Progenitor cell of endocrine pancreas (in vitro differentiated cells): ENCODE measurements at regions not wholly inside any gene's neighbourhood (a gene's known extent, or its start where the extent isn't known, plus 50 kb on each side); places are given as distances from the start of the nearest gene placed in this dataset.

ENCODE experiments used
- DNase-seq: peaks from one replicate; pipeline ENCODE4 v3.0.0; 2021; ENCODE audit warnings: low spot score; ENCODE audit not compliant: unreplicated experiment
- H3K27ac Mint-ChIP-seq: 2 replicates; pipeline ENCODE4 v1.8.0; 2021; ENCODE audit warnings: mild to moderate bottlenecking, moderate library complexity, mixed read lengths
- H3K27me3 Mint-ChIP-seq: 2 replicates; pipeline ENCODE4 v1.8.0; 2021; ENCODE audit warnings: mixed read lengths
- H3K36me3 Mint-ChIP-seq: 2 replicates; pipeline ENCODE4 v1.8.0; 2022; ENCODE audit warnings: mixed read lengths; ENCODE audit not compliant: insufficient read depth
- H3K4me1 Mint-ChIP-seq: 2 replicates; pipeline ENCODE4 v1.8.0; 2021; ENCODE audit warnings: low read depth, mixed read lengths
- H3K4me3 Mint-ChIP-seq: 2 replicates; pipeline ENCODE4 v1.8.0; 2021; ENCODE audit warnings: low read depth, mild to moderate bottlenecking, moderate library complexity, mixed read lengths
- H3K9me3 Mint-ChIP-seq: 2 replicates; pipeline ENCODE4 v1.8.0; 2021; ENCODE audit warnings: low read depth, mixed read lengths
- CTCF ChIP-seq: fragments of 200-600 bp; sonication (generic); IDR thresholded peaks from one replicate; pipeline ENCODE4 v1.5.0; 2021; ENCODE audit warnings: antibody characterized with exemption, mild to moderate bottlenecking; ENCODE audit not compliant: unreplicated experiment

GRCh38 chr11:134585666-134586610, 173.9 kb upstream of the B3GAT1 start:
- no peak for TF ChIP-seq CTCF
- Mint-ChIP-seq H3K27ac (no peak overlapping the region), H3K4me3 (no peak overlapping the region), H3K27me3 (peaks cover 25% of the 10 kb centered on the region), H3K4me1 (peaks cover 26% of the 10 kb centered on the region), H3K9me3 (no peaks in the 10 kb centered on the region), H3K36me3 (no peaks in the 10 kb centered on the region)
- no peak for DNase-seq

DNA sequence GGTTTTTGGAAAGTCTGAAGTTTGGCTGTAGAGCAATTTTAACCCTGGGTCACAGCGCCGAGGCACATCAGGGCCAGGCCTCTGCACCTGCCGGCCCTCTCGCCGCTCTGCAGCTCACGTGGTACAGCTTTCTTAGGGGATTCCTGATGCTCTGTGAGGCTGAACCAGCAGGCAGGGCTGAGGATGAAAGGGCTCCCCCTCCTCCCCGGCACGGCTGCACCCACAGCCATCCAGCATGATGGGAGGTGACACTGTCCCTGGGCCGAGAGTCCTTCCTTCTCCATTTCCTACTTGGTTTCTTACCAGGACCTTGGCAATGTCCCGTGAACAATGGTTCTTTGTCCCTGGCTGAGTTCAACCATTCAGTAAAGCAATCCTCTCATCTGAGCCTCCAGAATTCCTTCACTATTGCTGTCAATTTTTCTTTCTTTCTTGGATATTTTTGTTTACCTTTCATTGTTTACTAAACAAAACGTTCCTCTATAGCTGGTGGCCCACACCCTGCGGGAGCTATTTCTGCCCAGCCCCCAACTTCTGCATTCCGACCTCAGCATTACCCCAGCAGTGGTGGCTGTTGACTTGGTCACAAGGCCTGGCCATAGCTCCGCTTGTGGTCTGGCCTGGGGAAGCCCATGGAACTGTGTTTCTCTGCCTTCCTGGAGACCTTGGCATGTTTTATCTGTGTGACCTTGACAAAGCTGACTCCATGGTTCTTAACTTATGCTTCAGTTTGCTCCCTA, 172.8 kb upstream of the B3GAT1 start:
- peaks cover 29% of the 10 kb centered on the region for H3K4me1 Mint-ChIP-seq
- H3K27me3 Mint-ChIP-seq: peaks cover 23% of the 10 kb centered on the region
- no peaks in the 10 kb centered on the region for H3K36me3 Mint-ChIP-seq
- no peak for DNase-seq
- no peak overlapping the region for H3K27ac Mint-ChIP-seq
- no peaks in the 10 kb centered on the region for H3K9me3 Mint-ChIP-seq
- no peak overlapping the region for H3K4me3 Mint-ChIP-seq
- TF ChIP-seq CTCF: no peak

- H3K36me3 Mint-ChIP-seq: no peaks in the 10 kb centered on the region
- H3K4me3 Mint-ChIP-seq: no peak overlapping the region
- H3K27ac Mint-ChIP-seq: no peak overlapping the region
- TF ChIP-seq CTCF: no peak
- peaks cover 18% of the 10 kb centered on the region for H3K27me3 Mint-ChIP-seq
- peaks cover 31% of the 10 kb centered on the region for H3K4me1 Mint-ChIP-seq
- no peak for DNase-seq
- H3K9me3 Mint-ChIP-seq: no peaks in the 10 kb centered on the region
Observed at GRCh38 chr11:134584001-134584561, 172.0 kb upstream of the B3GAT1 start.

- no peak overlapping the region for H3K4me3 Mint-ChIP-seq
- no peaks in the 10 kb centered on the region for H3K36me3 Mint-ChIP-seq
- H3K4me1 Mint-ChIP-seq: peaks cover 31% of the 10 kb centered on the region
- no peaks in the 10 kb centered on the region for H3K9me3 Mint-ChIP-seq
- H3K27me3 Mint-ChIP-seq: peaks cover 16% of the 10 kb centered on the region
- TF ChIP-seq CTCF: no peak
- no peak for DNase-seq
- no peak overlapping the region for H3K27ac Mint-ChIP-seq
Observed at GRCh38 chr11:134583397-134583990, 171.5 kb upstream of the B3GAT1 start.

- Mint-ChIP-seq H3K4me3 (no peak overlapping the region), H3K9me3 (no peaks in the 10 kb centered on the region), H3K27ac (no peak overlapping the region), H3K4me1 (peaks cover 31% of the 10 kb centered on the region), H3K27me3 (peaks cover 21% of the 10 kb centered on the region), H3K36me3 (no peaks in the 10 kb centered on the region)
- DNase-seq: no peak
- no peak for TF ChIP-seq CTCF
Observed at GRCh38 chr11:134582770-134583095, 170.7 kb upstream of the B3GAT1 start.
